ENCODE measurements at regions not wholly inside any gene's neighbourhood (a gene's known extent, or its start where the extent isn't known, plus 50 kb on each side); places are given as distances from the start of the nearest gene placed in this dataset.

DNA sequence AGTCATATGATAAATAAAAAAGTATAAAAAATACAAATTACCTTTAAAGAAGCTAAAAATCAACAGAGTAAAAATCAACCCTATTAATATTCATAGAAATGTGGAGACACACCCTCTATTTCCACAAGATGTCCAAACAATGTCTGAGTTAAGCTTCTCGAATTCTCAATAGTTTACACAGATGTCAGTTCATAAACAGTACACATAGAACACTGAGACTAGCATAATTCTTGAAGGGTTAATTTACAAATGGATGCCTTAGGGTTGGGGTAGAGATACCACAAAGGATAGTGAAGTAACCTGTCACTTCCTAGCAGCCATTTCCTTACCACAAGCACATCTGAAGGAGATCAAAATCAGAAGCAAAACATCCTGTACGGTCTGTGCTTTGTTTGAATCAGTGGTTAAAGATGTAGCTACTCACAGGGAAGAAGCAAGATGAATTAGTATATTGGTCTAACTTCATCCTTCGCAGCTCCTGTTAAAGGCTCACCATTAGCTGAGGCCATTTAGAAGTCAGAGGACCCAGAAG is 2393.9 kb downstream of the ARAP2 start:
- TF ChIP-seq, protein P1, sequence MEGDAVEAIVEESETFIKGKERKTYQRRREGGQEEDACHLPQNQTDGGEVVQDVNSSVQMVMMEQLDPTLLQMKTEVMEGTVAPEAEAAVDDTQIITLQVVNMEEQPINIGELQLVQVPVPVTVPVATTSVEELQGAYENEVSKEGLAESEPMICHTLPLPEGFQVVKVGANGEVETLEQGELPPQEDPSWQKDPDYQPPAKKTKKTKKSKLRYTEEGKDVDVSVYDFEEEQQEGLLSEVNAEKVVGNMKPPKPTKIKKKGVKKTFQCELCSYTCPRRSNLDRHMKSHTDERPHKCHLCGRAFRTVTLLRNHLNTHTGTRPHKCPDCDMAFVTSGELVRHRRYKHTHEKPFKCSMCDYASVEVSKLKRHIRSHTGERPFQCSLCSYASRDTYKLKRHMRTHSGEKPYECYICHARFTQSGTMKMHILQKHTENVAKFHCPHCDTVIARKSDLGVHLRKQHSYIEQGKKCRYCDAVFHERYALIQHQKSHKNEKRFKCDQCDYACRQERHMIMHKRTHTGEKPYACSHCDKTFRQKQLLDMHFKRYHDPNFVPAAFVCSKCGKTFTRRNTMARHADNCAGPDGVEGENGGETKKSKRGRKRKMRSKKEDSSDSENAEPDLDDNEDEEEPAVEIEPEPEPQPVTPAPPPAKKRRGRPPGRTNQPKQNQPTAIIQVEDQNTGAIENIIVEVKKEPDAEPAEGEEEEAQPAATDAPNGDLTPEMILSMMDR (IDR thresholded peaks at IDR 0.05): no peak
- TF ChIP-seq, protein P2, sequence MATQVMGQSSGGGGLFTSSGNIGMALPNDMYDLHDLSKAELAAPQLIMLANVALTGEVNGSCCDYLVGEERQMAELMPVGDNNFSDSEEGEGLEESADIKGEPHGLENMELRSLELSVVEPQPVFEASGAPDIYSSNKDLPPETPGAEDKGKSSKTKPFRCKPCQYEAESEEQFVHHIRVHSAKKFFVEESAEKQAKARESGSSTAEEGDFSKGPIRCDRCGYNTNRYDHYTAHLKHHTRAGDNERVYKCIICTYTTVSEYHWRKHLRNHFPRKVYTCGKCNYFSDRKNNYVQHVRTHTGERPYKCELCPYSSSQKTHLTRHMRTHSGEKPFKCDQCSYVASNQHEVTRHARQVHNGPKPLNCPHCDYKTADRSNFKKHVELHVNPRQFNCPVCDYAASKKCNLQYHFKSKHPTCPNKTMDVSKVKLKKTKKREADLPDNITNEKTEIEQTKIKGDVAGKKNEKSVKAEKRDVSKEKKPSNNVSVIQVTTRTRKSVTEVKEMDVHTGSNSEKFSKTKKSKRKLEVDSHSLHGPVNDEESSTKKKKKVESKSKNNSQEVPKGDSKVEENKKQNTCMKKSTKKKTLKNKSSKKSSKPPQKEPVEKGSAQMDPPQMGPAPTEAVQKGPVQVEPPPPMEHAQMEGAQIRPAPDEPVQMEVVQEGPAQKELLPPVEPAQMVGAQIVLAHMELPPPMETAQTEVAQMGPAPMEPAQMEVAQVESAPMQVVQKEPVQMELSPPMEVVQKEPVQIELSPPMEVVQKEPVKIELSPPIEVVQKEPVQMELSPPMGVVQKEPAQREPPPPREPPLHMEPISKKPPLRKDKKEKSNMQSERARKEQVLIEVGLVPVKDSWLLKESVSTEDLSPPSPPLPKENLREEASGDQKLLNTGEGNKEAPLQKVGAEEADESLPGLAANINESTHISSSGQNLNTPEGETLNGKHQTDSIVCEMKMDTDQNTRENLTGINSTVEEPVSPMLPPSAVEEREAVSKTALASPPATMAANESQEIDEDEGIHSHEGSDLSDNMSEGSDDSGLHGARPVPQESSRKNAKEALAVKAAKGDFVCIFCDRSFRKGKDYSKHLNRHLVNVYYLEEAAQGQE (IDR thresholded peaks at IDR 0.05; ENCODE audit: insufficient read depth in 1 of 2, low read depth in 2 of 2, low read length in 1 of 2): no peak
- TF ChIP-seq POLR2AphosphoS5 (IDR thresholded peaks at IDR 0.05; ENCODE audit: low read depth, low read length) (no peak), TCF7L2 (IDR thresholded peaks at IDR 0.05; ENCODE audit: low read depth, low read length) (no peak)

All from Panc1 (cell line).